Stimulated activated CD4-positive, alpha-beta T cell treated with anti-CD3 and anti-CD28 coated beads, TNF-alpha, amount 100 ng/mL, for 48 hours (primary cell): ENCODE measurements at regions not wholly inside any gene's neighbourhood (a gene's known extent, or its start where the extent isn't known, plus 50 kb on each side); places are given as distances from the start of the nearest gene placed in this dataset.

Experiments
- DNase-seq, 3 donors: peaks; one replicate each; pipeline ENCODE4 v3.0.0-alpha.2; 2020; ENCODE audit warnings: low read depth in 3 of 3

GRCh38 chrX:5086388-5086787 is 1142.3 kb downstream of the NLGN4X start:
- no peak for DNase-seq

GRCh38 chrX:5084279-5084678 is 1144.4 kb downstream of the NLGN4X start:
- DNase-seq, result no peak

GRCh38 chrX:5082705-5083104 is 1146.0 kb downstream of the NLGN4X start:
- no peak for DNase-seq

- DNase-seq, result no peak
Measured at GRCh38 chrX:5080791-5081190, 1147.9 kb downstream of the NLGN4X start.

GRCh38 chrX:5068550-5068949 is 1160.1 kb downstream of the NLGN4X start:
- no peak for DNase-seq

- DNase-seq, result no peak
Measured at GRCh38 chrX:5057786-5058185, 1170.9 kb downstream of the NLGN4X start.

GRCh38 chrX:5054852-5055251 is 1173.8 kb downstream of the NLGN4X start:
- DNase-seq, result no peak

- DNase-seq, result no peak
Measured at GRCh38 chrX:5051831-5052491, 1176.7 kb downstream of the NLGN4X start.

- no peak for DNase-seq
Measured at GRCh38 chrX:5042563-5042962, 1186.1 kb downstream of the NLGN4X start.

GRCh38 chrX:5031792-5032191 is 1196.9 kb downstream of the NLGN4X start:
- no peak for DNase-seq

- no peak for DNase-seq
Measured at GRCh38 chrX:5015451-5015850, 1213.2 kb downstream of the NLGN4X start.

GRCh38 chrX:4994855-4995254 is 1233.8 kb downstream of the NLGN4X start:
- DNase-seq, result no peak

- no peak for DNase-seq
Measured at GRCh38 chrX:4978613-4979012, 1250.1 kb downstream of the NLGN4X start.

- no peak for DNase-seq
Measured at GRCh38 chrX:4971646-4972045, 1257.0 kb downstream of the NLGN4X start.

GRCh38 chrX:4964112-4964511 is 1250.7 kb upstream of the PRKX start:
- DNase-seq, result no peak

- no peak for DNase-seq
Measured at GRCh38 chrX:4963432-4963831, 1250.0 kb upstream of the PRKX start.

- no peak for DNase-seq
Measured at GRCh38 chrX:4944767-4945166, 1231.3 kb upstream of the PRKX start.

GRCh38 chrX:4936315-4936714 is 1222.9 kb upstream of the PRKX start:
- no peak for DNase-seq

- DNase-seq, result no peak
Measured at GRCh38 chrX:4935846-4936245, 1222.4 kb upstream of the PRKX start.

GRCh38 chrX:4935401-4935800 is 1222.0 kb upstream of the PRKX start:
- DNase-seq, result no peak

- no peak for DNase-seq
Measured at GRCh38 chrX:4932790-4933189, 1219.3 kb upstream of the PRKX start.

GRCh38 chrX:4930426-4930825 is 1217.0 kb upstream of the PRKX start:
- DNase-seq, result no peak

- DNase-seq, result no peak
Measured at GRCh38 chrX:4925911-4926310, 1212.5 kb upstream of the PRKX start.

GRCh38 chrX:4909348-4909747 is 1195.9 kb upstream of the PRKX start:
- DNase-seq, result no peak
